ENCODE measurements at regions not wholly inside any gene's neighbourhood (a gene's known extent, or its start where the extent isn't known, plus 50 kb on each side); places are given as distances from the start of the nearest gene placed in this dataset.

DNA sequence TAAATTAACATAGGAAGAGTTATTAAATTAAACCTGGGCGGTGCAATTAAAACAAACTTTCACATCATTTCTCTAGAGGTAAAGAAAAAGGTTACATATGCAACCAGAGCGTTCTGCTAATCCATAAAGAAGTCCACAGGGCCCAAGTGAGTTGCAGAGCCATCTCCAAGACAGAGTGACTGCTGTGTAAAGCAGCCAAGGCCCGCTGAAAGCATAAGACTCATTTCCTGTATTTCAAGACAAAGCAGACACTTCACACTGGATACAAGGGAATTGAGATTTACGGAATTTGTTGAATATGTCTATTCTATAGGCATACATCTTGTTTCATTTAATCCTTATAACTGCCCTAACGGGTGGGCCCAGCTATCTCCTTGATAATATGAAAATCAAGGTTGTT is 422.8 kb downstream of the CBLN4 start:
- H3K36me3 ChIP-seq (ENCODE audit: control insufficient read depth, insufficient read depth, low read length): no peaks in the 10 kb centered on the region
- FAIRE-seq: no peak
- TF ChIP-seq, protein P1, sequence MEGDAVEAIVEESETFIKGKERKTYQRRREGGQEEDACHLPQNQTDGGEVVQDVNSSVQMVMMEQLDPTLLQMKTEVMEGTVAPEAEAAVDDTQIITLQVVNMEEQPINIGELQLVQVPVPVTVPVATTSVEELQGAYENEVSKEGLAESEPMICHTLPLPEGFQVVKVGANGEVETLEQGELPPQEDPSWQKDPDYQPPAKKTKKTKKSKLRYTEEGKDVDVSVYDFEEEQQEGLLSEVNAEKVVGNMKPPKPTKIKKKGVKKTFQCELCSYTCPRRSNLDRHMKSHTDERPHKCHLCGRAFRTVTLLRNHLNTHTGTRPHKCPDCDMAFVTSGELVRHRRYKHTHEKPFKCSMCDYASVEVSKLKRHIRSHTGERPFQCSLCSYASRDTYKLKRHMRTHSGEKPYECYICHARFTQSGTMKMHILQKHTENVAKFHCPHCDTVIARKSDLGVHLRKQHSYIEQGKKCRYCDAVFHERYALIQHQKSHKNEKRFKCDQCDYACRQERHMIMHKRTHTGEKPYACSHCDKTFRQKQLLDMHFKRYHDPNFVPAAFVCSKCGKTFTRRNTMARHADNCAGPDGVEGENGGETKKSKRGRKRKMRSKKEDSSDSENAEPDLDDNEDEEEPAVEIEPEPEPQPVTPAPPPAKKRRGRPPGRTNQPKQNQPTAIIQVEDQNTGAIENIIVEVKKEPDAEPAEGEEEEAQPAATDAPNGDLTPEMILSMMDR (IDR thresholded peaks at IDR 0.05; ENCODE audit: insufficient read depth, low read length, severe bottlenecking): no peak

DNA sequence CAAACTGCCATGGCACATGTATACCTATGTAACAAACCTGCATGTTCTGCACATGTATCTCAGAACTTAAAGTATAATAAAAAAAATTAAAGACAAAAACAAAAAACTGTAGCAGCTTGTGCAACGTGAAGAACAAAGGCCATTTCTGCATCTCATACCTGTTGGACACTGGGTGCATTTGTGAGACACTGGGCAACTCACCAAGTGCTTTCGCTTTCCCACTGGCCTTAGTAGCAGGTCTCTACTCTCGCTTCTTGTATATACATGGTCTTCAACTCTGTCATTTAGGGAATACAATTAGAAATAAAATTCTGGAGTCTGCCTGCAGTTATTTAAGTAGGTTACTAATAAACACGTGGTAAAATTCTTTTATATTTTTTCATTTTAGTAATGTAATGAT is 423.8 kb downstream of the CBLN4 start:
- Histone ChIP-seq H3K4me3 (ENCODE audit: low read depth, low read length) (no peak overlapping the region), H3K27me3 (ENCODE audit: control insufficient read depth, insufficient read depth, low read length) (no peaks in the 10 kb centered on the region), H3K36me3 (ENCODE audit: control insufficient read depth, insufficient read depth, low read length) (no peaks in the 10 kb centered on the region)
- FAIRE-seq (no peak), DNase-seq (ENCODE audit: low read depth) (no peak)
- TF ChIP-seq, protein P1 (IDR thresholded peaks at IDR 0.05; ENCODE audit: insufficient read depth, low read length, severe bottlenecking): no peak

More for the DNA sequence above, 422.8 kb downstream of the CBLN4 start:
- no peaks in the 10 kb centered on the region for H3K27me3 ChIP-seq (ENCODE audit: control insufficient read depth, insufficient read depth, low read length)
- H3K4me3 ChIP-seq (ENCODE audit: low read depth, low read length): no peak overlapping the region
- DNase-seq (ENCODE audit: low read depth): peak; percentile 27

DNA sequence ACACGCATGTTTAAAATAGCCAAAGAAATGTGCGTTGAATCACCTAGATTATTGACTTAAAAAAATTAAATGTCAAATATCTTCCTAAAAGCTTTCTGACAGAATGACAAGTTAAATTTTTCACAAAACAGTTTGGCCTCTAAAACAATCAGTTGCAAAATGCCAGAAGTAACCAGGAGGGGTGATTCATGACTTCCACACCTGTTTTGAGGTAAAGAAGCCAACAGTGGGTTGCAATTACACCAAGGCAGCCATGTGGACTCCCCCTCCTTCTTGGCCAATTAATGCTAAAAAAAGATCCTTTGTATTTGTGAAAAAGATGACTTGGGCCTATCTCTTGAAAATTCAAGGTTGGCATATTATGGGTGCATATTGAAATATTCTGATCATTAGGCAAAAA is 424.8 kb downstream of the CBLN4 start:
- FAIRE-seq (no peak), DNase-seq (ENCODE audit: low read depth) (peak; percentile 63)
- TF ChIP-seq, protein P1 (IDR thresholded peaks at IDR 0.05; ENCODE audit: insufficient read depth, low read length, severe bottlenecking): no peak
- Histone ChIP-seq H3K27me3 (ENCODE audit: control insufficient read depth, insufficient read depth, low read length) (no peaks in the 10 kb centered on the region), H3K36me3 (ENCODE audit: control insufficient read depth, insufficient read depth, low read length) (no peaks in the 10 kb centered on the region), H3K4me3 (ENCODE audit: low read depth, low read length) (no peak overlapping the region)

DNA sequence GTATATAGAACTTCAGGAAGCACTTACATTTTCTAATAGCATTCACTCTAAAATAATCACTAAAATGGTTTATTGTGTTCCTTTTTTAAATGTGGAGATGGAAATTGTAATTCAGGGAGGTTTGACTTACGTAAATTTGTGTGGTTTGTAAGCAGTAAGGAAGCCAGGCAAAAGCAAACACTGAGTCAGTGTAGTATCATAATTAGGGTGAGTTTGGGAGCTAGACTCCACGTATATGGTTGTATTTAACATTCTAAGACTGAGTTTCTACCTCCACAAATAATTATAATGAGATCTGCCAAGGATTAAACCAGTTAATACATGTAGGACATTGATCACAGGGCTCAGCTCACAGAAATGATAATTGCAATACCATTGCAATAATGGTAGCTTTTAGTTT is 425.5 kb downstream of the CBLN4 start:
- FAIRE-seq: no peak
- DNase-seq (ENCODE audit: low read depth): peak; percentile 91
- H3K4me3 ChIP-seq (ENCODE audit: low read depth, low read length): no peak overlapping the region

DNA sequence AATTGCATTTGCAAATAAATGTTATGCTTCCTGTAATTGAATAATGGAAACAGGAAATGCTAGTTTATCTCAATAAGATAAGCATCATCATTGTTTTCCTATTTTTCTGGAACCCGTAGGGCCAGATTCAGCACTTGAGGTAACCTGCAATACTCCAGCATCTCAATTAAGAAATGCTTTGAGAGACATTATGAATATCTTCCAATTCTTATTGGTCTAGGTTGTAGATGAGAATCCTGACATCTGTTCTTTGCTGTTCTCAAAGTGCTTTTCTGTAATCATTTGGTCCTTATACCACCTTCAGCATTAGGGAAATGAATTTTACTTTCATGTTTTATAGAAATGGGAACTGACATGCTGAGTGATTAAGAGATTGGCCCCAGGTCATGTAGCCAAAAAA is 428.3 kb downstream of the CBLN4 start:
- DNase-seq (ENCODE audit: low read depth) (no peak), FAIRE-seq (no peak)
- Histone ChIP-seq H3K4me3 (ENCODE audit: low read depth, low read length) (no peak overlapping the region), H3K36me3 (ENCODE audit: control insufficient read depth, insufficient read depth, low read length) (no peaks in the 10 kb centered on the region), H3K27me3 (ENCODE audit: control insufficient read depth, insufficient read depth, low read length) (no peaks in the 10 kb centered on the region)
- TF ChIP-seq, protein P1 (IDR thresholded peaks at IDR 0.05; ENCODE audit: insufficient read depth, low read length, severe bottlenecking): no peak

More for the DNA sequence above, 425.5 kb downstream of the CBLN4 start:
- H3K36me3 ChIP-seq (ENCODE audit: control insufficient read depth, insufficient read depth, low read length): no peaks in the 10 kb centered on the region
- H3K27me3 ChIP-seq (ENCODE audit: control insufficient read depth, insufficient read depth, low read length): no peaks in the 10 kb centered on the region
- TF ChIP-seq, protein P1 (IDR thresholded peaks at IDR 0.05; ENCODE audit: insufficient read depth, low read length, severe bottlenecking): no peak

DNA sequence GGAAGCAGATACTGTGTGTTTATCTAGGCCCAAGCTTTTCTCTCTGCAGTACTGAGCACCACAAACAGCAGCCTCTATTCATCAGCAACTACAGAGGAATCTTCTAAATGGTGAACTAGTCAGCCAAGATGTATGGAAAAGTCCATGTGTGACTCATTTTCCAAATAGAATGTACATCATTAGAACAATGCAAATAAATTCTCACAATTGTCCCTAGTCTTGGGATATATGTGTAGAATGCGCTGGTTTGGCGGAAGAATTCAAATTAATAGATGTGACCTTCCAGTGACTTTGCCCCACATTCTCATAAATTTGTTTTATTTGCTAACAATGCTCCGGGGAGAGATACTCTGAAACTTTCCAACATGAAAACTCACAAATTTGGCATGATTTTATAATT is 436.2 kb downstream of the CBLN4 start:
- H3K27me3 ChIP-seq (ENCODE audit: control insufficient read depth, insufficient read depth, low read length): no peaks in the 10 kb centered on the region
- H3K36me3 ChIP-seq (ENCODE audit: control insufficient read depth, insufficient read depth, low read length): no peaks in the 10 kb centered on the region
- DNase-seq (ENCODE audit: low read depth): no peak
- FAIRE-seq: no peak
- TF ChIP-seq, protein P1 (IDR thresholded peaks at IDR 0.05; ENCODE audit: insufficient read depth, low read length, severe bottlenecking): no peak
- H3K4me3 ChIP-seq (ENCODE audit: low read depth, low read length): no peak overlapping the region

All from bronchial epithelial cell (primary cell).